Gastroesophageal sphincter (tissue), 4 donors: ENCODE measurements at regions not wholly inside any gene's neighbourhood (a gene's known extent, or its start where the extent isn't known, plus 50 kb on each side); places are given as distances from the start of the nearest gene placed in this dataset.

Experiments
- ATAC-seq: fragments of 150-250 bp; one replicate; pipeline ENCODE4 v1.9.1; 2016; ENCODE audit warnings: mild to moderate bottlenecking, moderate library complexity
- H3K27ac ChIP-seq, 4 donors: fragments of 200-600 bp; sonication (generic) in 3 of 4; 1 replicate in 3 of 4; 2 replicates in 1 of 4; pipeline ENCODE4 v1.5.1; 2016 to 2019
- H3K27me3 ChIP-seq: fragments of 200-600 bp; sonication (generic); one replicate; pipeline ENCODE4 v1.5.1; 2019
- H3K36me3 ChIP-seq, 2 donors: fragments of 200-600 bp; sonication (generic); one replicate each; pipeline ENCODE4 v1.5.1; 2019; ENCODE audit warnings: control low read depth in 1 of 2
- H3K4me1 ChIP-seq, 3 donors: fragments of 200-600 bp; sonication (generic); 1 replicate in 2 of 3; 2 replicates in 1 of 3; pipeline ENCODE4 v1.5.1; 2016 to 2019; ENCODE audit warnings: control low read depth in 2 of 3
- H3K4me3 ChIP-seq, 2 donors: fragments of 200-600 bp; sonication (generic); one replicate each; pipeline ENCODE4 v1.5.1; 2019; ENCODE audit warnings: mild to moderate bottlenecking in 1 of 2, moderate library complexity in 1 of 2
- H3K9me3 ChIP-seq, 3 donors: fragments of 200-600 bp; sonication (generic); one replicate each; pipeline ENCODE4 v1.5.1; 2017 to 2019; ENCODE audit warnings: control low read depth in 2 of 3
- EP300 ChIP-seq: sonication (generic); formaldehyde crosslinking; IDR thresholded peaks from one replicate; pipeline ENCODE4 v1.6.1; 2017; ENCODE audit warnings: antibody characterized with exemption, mild to moderate bottlenecking
- POLR2A ChIP-seq, 2 donors: fragments of 450-650 bp; IDR thresholded peaks; one replicate each; pipeline ENCODE4 v1.6.1; 2017; ENCODE audit warnings: antibody characterized with exemption in 2 of 2, mild to moderate bottlenecking in 2 of 2, moderate library complexity in 1 of 2
- POLR2AphosphoS5 ChIP-seq: sonication (generic); formaldehyde crosslinking; IDR thresholded peaks from one replicate; pipeline ENCODE4 v1.6.1; 2017; ENCODE audit warnings: antibody characterized with exemption
- WGBS, 2 donors: methylation state at CpG; one replicate each; pipeline ENCODE4 v1.1.5; 2018; ENCODE audit warnings: low coverage in 1 of 2; 5-methylcytosine and 5-hydroxymethylcytosine counted together
- TF ChIP-seq, protein P1 (sequence below), 4 experiments: fragments of 200-600 bp in 2 of 4; fragments of 450-650 bp in 2 of 4; sonication (generic) in 1 of 4; IDR thresholded peaks; one replicate each; pipeline ENCODE4 v1.5.1; 2017 to 2019; ENCODE audit warnings: antibody characterized with exemption in 4 of 4, mild to moderate bottlenecking in 2 of 4, moderate library complexity in 2 of 4

DNA sequence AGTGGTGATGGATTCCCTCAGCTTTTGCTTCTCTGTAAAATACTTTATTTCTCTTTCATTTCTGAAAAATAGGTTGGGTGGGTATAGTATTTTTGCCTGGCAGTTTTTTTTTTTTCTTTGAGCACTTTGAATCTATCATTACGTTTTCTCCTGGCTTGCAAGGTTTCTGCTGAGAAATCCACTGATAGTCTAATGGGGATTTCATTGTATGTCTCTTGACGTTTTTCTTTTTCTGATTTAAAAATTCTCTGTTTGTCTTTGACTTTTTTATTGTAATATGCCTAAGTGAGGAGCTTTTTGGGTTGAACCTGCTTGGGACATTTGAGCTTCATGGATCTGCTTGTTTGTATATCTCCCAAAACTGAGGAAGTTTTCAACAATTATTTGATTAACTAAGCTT, 606.0 kb downstream of the KCNH5 start:
- TF ChIP-seq, protein P1, sequence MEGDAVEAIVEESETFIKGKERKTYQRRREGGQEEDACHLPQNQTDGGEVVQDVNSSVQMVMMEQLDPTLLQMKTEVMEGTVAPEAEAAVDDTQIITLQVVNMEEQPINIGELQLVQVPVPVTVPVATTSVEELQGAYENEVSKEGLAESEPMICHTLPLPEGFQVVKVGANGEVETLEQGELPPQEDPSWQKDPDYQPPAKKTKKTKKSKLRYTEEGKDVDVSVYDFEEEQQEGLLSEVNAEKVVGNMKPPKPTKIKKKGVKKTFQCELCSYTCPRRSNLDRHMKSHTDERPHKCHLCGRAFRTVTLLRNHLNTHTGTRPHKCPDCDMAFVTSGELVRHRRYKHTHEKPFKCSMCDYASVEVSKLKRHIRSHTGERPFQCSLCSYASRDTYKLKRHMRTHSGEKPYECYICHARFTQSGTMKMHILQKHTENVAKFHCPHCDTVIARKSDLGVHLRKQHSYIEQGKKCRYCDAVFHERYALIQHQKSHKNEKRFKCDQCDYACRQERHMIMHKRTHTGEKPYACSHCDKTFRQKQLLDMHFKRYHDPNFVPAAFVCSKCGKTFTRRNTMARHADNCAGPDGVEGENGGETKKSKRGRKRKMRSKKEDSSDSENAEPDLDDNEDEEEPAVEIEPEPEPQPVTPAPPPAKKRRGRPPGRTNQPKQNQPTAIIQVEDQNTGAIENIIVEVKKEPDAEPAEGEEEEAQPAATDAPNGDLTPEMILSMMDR (IDR thresholded peaks at IDR 0.05) = no peak
- TF ChIP-seq POLR2AphosphoS5 (no peak), EP300 (no peak), POLR2A (IDR thresholded peaks at IDR 0.05) (no peak)
- Histone ChIP-seq H3K9me3 (peaks cover 0 to 49% (median 0%) of the 10 kb centered on the region in 3 donors), H3K27me3 (no peaks in the 10 kb centered on the region), H3K27ac (no peak overlapping the region), H3K36me3 (no peaks in the 10 kb centered on the region), H3K4me1 (no peaks in the 10 kb centered on the region), H3K4me3 (no peak overlapping the region)
- no peak for ATAC-seq
- WGBS, 2 donors = 53 to 74% methylated on average over 2 of the region's 2 CpGs

- Histone ChIP-seq H3K4me3 (no peak overlapping the region), H3K27ac (no peak overlapping the region), H3K36me3 (no peaks in the 10 kb centered on the region), H3K27me3 (no peaks in the 10 kb centered on the region), H3K9me3 (peaks cover 0 to 27% (median 0%) of the 10 kb centered on the region in 3 donors), H3K4me1 (no peaks in the 10 kb centered on the region)
- no peak for ATAC-seq
- 57% methylated on average over 3 of the region's 3 CpGs; no CpG with 5 or more reads in 1 of the 2 donors for WGBS, 2 donors
- TF ChIP-seq POLR2AphosphoS5 (no peak), EP300 (no peak), POLR2A (IDR thresholded peaks at IDR 0.05) (no peak)
- TF ChIP-seq, protein P1 (IDR thresholded peaks at IDR 0.05) = no peak
Observed at GRCh38 chr14:62443796-62444195, 601.5 kb downstream of the KCNH5 start.

GRCh38 chr14:62445570-62445969, 599.7 kb downstream of the KCNH5 start:
- H3K36me3 ChIP-seq = no peaks in the 10 kb centered on the region
- no peak overlapping the region for H3K4me3 ChIP-seq
- no peak for ATAC-seq
- H3K27ac ChIP-seq = no peak overlapping the region
- WGBS, 2 donors = 85 to 95% methylated on average over 3 to 4 of the region's 4 CpGs
- no peaks in the 10 kb centered on the region for H3K27me3 ChIP-seq
- no peaks in the 10 kb centered on the region for H3K4me1 ChIP-seq
- peaks cover 0 to 9% (median 0%) of the 10 kb centered on the region in 3 donors for H3K9me3 ChIP-seq
- TF ChIP-seq, protein P1 (IDR thresholded peaks at IDR 0.05) = no peak
- TF ChIP-seq EP300 (no peak), POLR2AphosphoS5 (no peak)

DNA sequence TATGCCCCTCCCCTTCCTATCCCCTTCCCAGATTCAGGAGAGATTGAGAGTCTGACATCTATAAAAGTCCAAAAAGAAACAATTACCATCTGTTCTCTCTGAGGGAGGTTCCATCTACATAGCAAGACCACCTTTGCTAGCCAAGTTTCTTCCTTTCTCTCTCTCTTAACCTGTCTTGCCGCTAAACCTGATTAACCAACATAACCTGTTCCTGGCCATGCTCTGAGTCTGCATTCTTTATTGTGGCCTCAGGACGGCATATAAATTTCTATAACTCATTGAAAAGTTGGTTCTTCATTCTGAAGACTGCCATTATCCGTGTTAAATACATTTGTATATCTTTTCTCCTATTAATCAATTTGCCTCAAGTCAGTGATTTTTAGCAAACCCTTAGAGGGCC, 594.0 kb downstream of the KCNH5 start:
- WGBS, 2 donors = 67 to 71% methylated on average over 2 to 3 of the region's 3 CpGs
- no peaks in the 10 kb centered on the region for H3K4me1 ChIP-seq
- no peaks in the 10 kb centered on the region for H3K36me3 ChIP-seq
- H3K27me3 ChIP-seq = no peaks in the 10 kb centered on the region
- H3K27ac ChIP-seq = no peak overlapping the region
- ATAC-seq = no peak
- no peak overlapping the region for H3K4me3 ChIP-seq
- H3K9me3 ChIP-seq = no peaks in the 10 kb centered on the region
- TF ChIP-seq EP300 = no peak
- TF ChIP-seq, protein P1 (IDR thresholded peaks at IDR 0.05) = no peak
- TF ChIP-seq POLR2A (IDR thresholded peaks at IDR 0.05) = no peak
- TF ChIP-seq POLR2AphosphoS5 = no peak

GRCh38 chr14:62453226-62453625, 592.0 kb downstream of the KCNH5 start:
- no peaks in the 10 kb centered on the region for H3K4me1 ChIP-seq
- no peak overlapping the region for H3K4me3 ChIP-seq
- TF ChIP-seq, protein P1 (IDR thresholded peaks at IDR 0.05) = no peak
- TF ChIP-seq POLR2A (IDR thresholded peaks at IDR 0.05) (no peak), EP300 (no peak), POLR2AphosphoS5 (no peak)
- 52 to 71% methylated on average over 2 of the region's 2 CpGs for WGBS, 2 donors
- H3K36me3 ChIP-seq = no peaks in the 10 kb centered on the region
- no peaks in the 10 kb centered on the region for H3K27me3 ChIP-seq
- H3K27ac ChIP-seq = no peak overlapping the region
- no peak for ATAC-seq
- no peaks in the 10 kb centered on the region for H3K9me3 ChIP-seq
